H9 (cell line): ENCODE measurements at regions not wholly inside any gene's neighbourhood (a gene's known extent, or its start where the extent isn't known, plus 50 kb on each side); places are given as distances from the start of the nearest gene placed in this dataset.

ENCODE experiments used
- DNase-seq: peaks from one replicate; pipeline ENCODE4 v3.0.0-alpha.2; 2017
- H2AFZ ChIP-seq: one replicate; pipeline ENCODE4 v1.6.1; 2013; ENCODE audit warnings: mild to moderate bottlenecking, low read length, control low read depth, moderate library complexity
- H2AK5ac ChIP-seq: 2 replicates; pipeline ENCODE4 v1.6.1; 2013; ENCODE audit warnings: low read length, control low read depth, mixed read lengths; ENCODE audit not compliant: insufficient read length
- H2BK120ac ChIP-seq: one replicate; pipeline ENCODE4 v1.6.1; 2013; ENCODE audit warnings: low read depth, mild to moderate bottlenecking, low read length, control low read depth, inconsistent platforms; ENCODE audit not compliant: poor library complexity, severe bottlenecking
- H2BK12ac ChIP-seq: 2 replicates; pipeline ENCODE4 v1.6.1; 2013; ENCODE audit warnings: low read length, control low read depth, mixed read lengths, low read depth; ENCODE audit not compliant: insufficient read length
- H2BK15ac ChIP-seq: 2 replicates; pipeline ENCODE4 v1.6.1; 2013; ENCODE audit warnings: low read depth, low read length, control low read depth
- H2BK20ac ChIP-seq: one replicate; pipeline ENCODE4 v1.6.1; 2013; ENCODE audit warnings: low read depth, mild to moderate bottlenecking, low read length, control low read depth, inconsistent platforms; ENCODE audit not compliant: poor library complexity, severe bottlenecking
- H2BK5ac ChIP-seq: 2 replicates; pipeline ENCODE4 v1.6.1; 2013; ENCODE audit warnings: low read length, control low read depth, mixed read lengths; ENCODE audit not compliant: insufficient read length
- H3K14ac ChIP-seq: 2 replicates; pipeline ENCODE4 v1.6.1; 2013; ENCODE audit warnings: low read length, control low read depth; ENCODE audit not compliant: insufficient read depth
- H3K18ac ChIP-seq: 2 replicates; pipeline ENCODE4 v1.6.1; 2013; ENCODE audit warnings: low read depth, mild to moderate bottlenecking, mixed read lengths, low read length, control low read depth; ENCODE audit not compliant: insufficient read length
- H3K23ac ChIP-seq: 2 replicates; pipeline ENCODE4 v1.6.1; 2013; ENCODE audit warnings: low read length, control low read depth, mixed read lengths, low read depth; ENCODE audit not compliant: insufficient read length
- H3K23me2 ChIP-seq: 2 replicates; pipeline ENCODE4 v1.6.1; 2013; ENCODE audit warnings: low read depth, mild to moderate bottlenecking, mixed read lengths, low read length, control low read depth; ENCODE audit not compliant: insufficient read length, poor library complexity, severe bottlenecking
- H3K27ac ChIP-seq: 2 replicates; pipeline ENCODE4 v1.5.1; 2013; ENCODE audit warnings: low read length, control low read depth, mixed read lengths, low read depth; ENCODE audit not compliant: insufficient read length
- H3K27me3 ChIP-seq: 2 replicates; pipeline ENCODE4 v1.6.1; 2013; ENCODE audit warnings: low read length, control low read depth, inconsistent platforms; ENCODE audit not compliant: insufficient read depth
- H3K4ac ChIP-seq: 2 replicates; pipeline ENCODE4 v1.6.1; 2013; ENCODE audit warnings: low read depth, mild to moderate bottlenecking, control low read depth, inconsistent platforms, low read length, moderate library complexity
- H3K4me1 ChIP-seq: 2 replicates; pipeline ENCODE4 v1.6.1; 2013; ENCODE audit warnings: low read length, control low read depth, inconsistent platforms; ENCODE audit not compliant: insufficient read depth
- H3K4me2 ChIP-seq: 2 replicates; pipeline ENCODE4 v1.6.1; 2013; ENCODE audit warnings: low read length, control low read depth, mixed read lengths; ENCODE audit not compliant: insufficient read length, insufficient read depth
- H3K56ac ChIP-seq: 2 replicates; pipeline ENCODE4 v1.6.1; 2013; ENCODE audit warnings: low read depth, mild to moderate bottlenecking, mixed read lengths, low read length, control low read depth; ENCODE audit not compliant: insufficient read length
- H3K79me1 ChIP-seq: 2 replicates; pipeline ENCODE4 v1.6.1; 2013; ENCODE audit warnings: low read depth, mild to moderate bottlenecking, moderate library complexity, low read length, control low read depth, inconsistent platforms; ENCODE audit not compliant: insufficient read depth, poor library complexity, severe bottlenecking
- H3K79me2 ChIP-seq: 2 replicates; pipeline ENCODE4 v1.6.1; 2013; ENCODE audit warnings: low read length, control low read depth, inconsistent platforms; ENCODE audit not compliant: insufficient read depth
- H3K9ac ChIP-seq: 2 replicates; pipeline ENCODE4 v1.6.1; 2013; ENCODE audit warnings: low read length, control low read depth, mixed read lengths; ENCODE audit not compliant: insufficient read length; ENCODE audit errors: extremely low read depth
- H3K9me3 ChIP-seq: one replicate; pipeline ENCODE4 v1.6.1; 2013; ENCODE audit warnings: low read depth, low read length, inconsistent platforms; ENCODE audit not compliant: control insufficient read depth
- H3T11ph ChIP-seq: one replicate; pipeline ENCODE4 v1.6.1; 2013; ENCODE audit warnings: mild to moderate bottlenecking, low read length, control low read depth, inconsistent platforms
- H4K20me1 ChIP-seq: one replicate; pipeline ENCODE4 v1.6.1; 2013; ENCODE audit not compliant: control insufficient read depth, insufficient read length, insufficient read depth
- H4K5ac ChIP-seq: 2 replicates; pipeline ENCODE4 v1.6.1; 2013; ENCODE audit warnings: low read depth, mild to moderate bottlenecking, mixed read lengths, low read length, control low read depth; ENCODE audit not compliant: insufficient read length
- H4K8ac ChIP-seq: replicated peaks from 2 replicates; pipeline ENCODE4 v1.6.1; 2013; ENCODE audit warnings: low read length, control low read depth, mixed read lengths, low read depth; ENCODE audit not compliant: insufficient read length
- H4K91ac ChIP-seq: 2 replicates; pipeline ENCODE4 v1.6.1; 2013; ENCODE audit warnings: low read depth, mild to moderate bottlenecking, moderate library complexity, mixed read lengths, low read length, control low read depth; ENCODE audit not compliant: insufficient read length
- H3K27ac Mint-ChIP-seq, 3 experiments: 2 replicates in 2 of 3; 3 replicates in 1 of 3; pipeline ENCODE4 v1.8.0; 2020 to 2021; ENCODE audit warnings: mixed read lengths in 3 of 3, mild to moderate bottlenecking in 1 of 3, moderate library complexity in 1 of 3
- H3K27me3 Mint-ChIP-seq: 2 replicates; pipeline ENCODE4 v1.8.0; 2021; ENCODE audit warnings: low read depth, mild to moderate bottlenecking, moderate library complexity, mixed read lengths
- H3K36me3 Mint-ChIP-seq, 3 experiments: 2 replicates in 2 of 3; 3 replicates in 1 of 3; pipeline ENCODE4 v1.8.0; 2020 to 2021; ENCODE audit warnings: low read depth in 3 of 3, mixed read lengths in 3 of 3; ENCODE audit not compliant: insufficient read depth in 1 of 3
- H3K4me1 Mint-ChIP-seq, 2 experiments: 2 replicates each; pipeline ENCODE4 v1.8.0; 2020; ENCODE audit warnings: mixed read lengths in 2 of 2
- H3K4me3 Mint-ChIP-seq, 2 experiments: 2 replicates in 1 of 2; 3 replicates in 1 of 2; pipeline ENCODE4 v1.8.0; 2020 to 2021; ENCODE audit warnings: mild to moderate bottlenecking in 2 of 2, mixed read lengths in 2 of 2, moderate library complexity in 1 of 2
- H3K9me3 Mint-ChIP-seq, 2 experiments: 2 replicates in 1 of 2; 3 replicates in 1 of 2; pipeline ENCODE4 v1.8.0; 2020; ENCODE audit warnings: mild to moderate bottlenecking in 2 of 2, mixed read lengths in 2 of 2, moderate library complexity in 1 of 2
- WGBS: extraction: QIAGEN DNeasy Blood & Tissue Kit; methylation state at CpG from one replicate; pipeline ENCODE4 v1.1.7; 2013; ENCODE audit warnings: missing lambda C conversion rate, low lambda C conversion rate, mixed read lengths; ENCODE audit not compliant: insufficient read length; ENCODE audit errors: extremely low coverage; 5-methylcytosine and 5-hydroxymethylcytosine counted together
- TF ChIP-seq, protein P1 (sequence below): fragments of 200-600 bp; sonication (generic); conservative IDR thresholded peaks from 3 replicates; pipeline ENCODE4 v1.8.0; 2021; ENCODE audit warnings: antibody characterized with exemption, mild to moderate bottlenecking

GRCh38 chr17:77874303-77875050, 84.0 kb upstream of the TNRC6C start:
- H2AFZ ChIP-seq = no peak overlapping the region

More at GRCh38 chr17:77874303-77875050, 84.0 kb upstream of the TNRC6C start:
- no peaks in the 10 kb centered on the region for H3K9me3 ChIP-seq
- H3K4me2 ChIP-seq = no peak overlapping the region
- no peak overlapping the region for H3K4ac ChIP-seq
- H2BK12ac ChIP-seq = no peak overlapping the region
- H4K5ac ChIP-seq = no peak overlapping the region
- Mint-ChIP-seq H3K27me3 (peaks cover 7% of the 10 kb centered on the region), H3K9me3 (peaks cover 12 to 15% of the 10 kb centered on the region in 2 experiments), H3K36me3 (peaks cover 3 to 11% (median 5%) of the 10 kb centered on the region in 3 experiments), H3K4me3 (no peak overlapping the region; a peak in 1 of 5 replicates), H3K4me1 (peaks cover 4 to 15% of the 10 kb centered on the region in 2 experiments; a peak in 3 of 4 replicates), H3K27ac (no peak overlapping the region)
- H3T11ph ChIP-seq = no peak overlapping the region
- H3K4me1 ChIP-seq = no peaks in the 10 kb centered on the region
- H2BK120ac ChIP-seq = no peak overlapping the region
- H4K20me1 ChIP-seq = no peaks in the 10 kb centered on the region
- H3K9ac ChIP-seq = no peak overlapping the region
- no peak overlapping the region for H4K91ac ChIP-seq
- DNase-seq = no peak
- H3K27me3 ChIP-seq = no peaks in the 10 kb centered on the region; the same call in 1 of the 2 replicates
- no peaks in the 10 kb centered on the region for H3K79me1 ChIP-seq
- no peak overlapping the region for H2BK20ac ChIP-seq
- no peaks in the 10 kb centered on the region for H3K79me2 ChIP-seq
- H3K56ac ChIP-seq = no peak overlapping the region
- H4K8ac ChIP-seq = no peak overlapping the region
- H2AK5ac ChIP-seq = no peak overlapping the region
- H3K23ac ChIP-seq = no peak overlapping the region
- no peak overlapping the region for H3K14ac ChIP-seq
- H3K23me2 ChIP-seq = no peaks in the 10 kb centered on the region
- no peak overlapping the region for H2BK15ac ChIP-seq
- TF ChIP-seq, protein P1, sequence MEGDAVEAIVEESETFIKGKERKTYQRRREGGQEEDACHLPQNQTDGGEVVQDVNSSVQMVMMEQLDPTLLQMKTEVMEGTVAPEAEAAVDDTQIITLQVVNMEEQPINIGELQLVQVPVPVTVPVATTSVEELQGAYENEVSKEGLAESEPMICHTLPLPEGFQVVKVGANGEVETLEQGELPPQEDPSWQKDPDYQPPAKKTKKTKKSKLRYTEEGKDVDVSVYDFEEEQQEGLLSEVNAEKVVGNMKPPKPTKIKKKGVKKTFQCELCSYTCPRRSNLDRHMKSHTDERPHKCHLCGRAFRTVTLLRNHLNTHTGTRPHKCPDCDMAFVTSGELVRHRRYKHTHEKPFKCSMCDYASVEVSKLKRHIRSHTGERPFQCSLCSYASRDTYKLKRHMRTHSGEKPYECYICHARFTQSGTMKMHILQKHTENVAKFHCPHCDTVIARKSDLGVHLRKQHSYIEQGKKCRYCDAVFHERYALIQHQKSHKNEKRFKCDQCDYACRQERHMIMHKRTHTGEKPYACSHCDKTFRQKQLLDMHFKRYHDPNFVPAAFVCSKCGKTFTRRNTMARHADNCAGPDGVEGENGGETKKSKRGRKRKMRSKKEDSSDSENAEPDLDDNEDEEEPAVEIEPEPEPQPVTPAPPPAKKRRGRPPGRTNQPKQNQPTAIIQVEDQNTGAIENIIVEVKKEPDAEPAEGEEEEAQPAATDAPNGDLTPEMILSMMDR = no peak
- H3K27ac ChIP-seq = no peak overlapping the region
- WGBS = no CpG with 5 or more reads among the region's 14 CpGs
- H2BK5ac ChIP-seq = no peak overlapping the region
- no peak overlapping the region for H3K18ac ChIP-seq
